ENCODE measurements at regions not wholly inside any gene's neighbourhood (a gene's known extent, or its start where the extent isn't known, plus 50 kb on each side); places are given as distances from the start of the nearest gene placed in this dataset.

GRCh38 chr11:109847621-109848020 is 245.6 kb upstream of the ZC3H12C start:
- TF ChIP-seq CTCF (IDR thresholded peaks at IDR 0.05; ENCODE audit: low read length) (no peak), EZH2 (optimal IDR thresholded peaks at IDR 0.05; ENCODE audit: low read depth, low read length) (no peak), EZH2phosphoT487 (IDR thresholded peaks at IDR 0.05; ENCODE audit: low read length) (no peak)
- Histone ChIP-seq H3K9me2 (replicated peaks; ENCODE audit: insufficient read depth, low read length) (no peaks in the 10 kb centered on the region), H3K4me1 (ENCODE audit: low read length) (no peaks in the 10 kb centered on the region), H3K9ac (ENCODE audit: low read length) (no peak overlapping the region), H3K27me3 (replicated peaks; ENCODE audit: insufficient read depth, low read length) (no peaks in the 10 kb centered on the region), H4K20me1 (ENCODE audit: insufficient read depth, low read length) (no peaks in the 10 kb centered on the region), H3K36me3 (replicated peaks; ENCODE audit: insufficient read depth, low read length) (no peaks in the 10 kb centered on the region), H3F3A (ENCODE audit: insufficient read depth, low read length) (no peaks in the 10 kb centered on the region), H3K79me2 (ENCODE audit: low read length) (no peaks in the 10 kb centered on the region), H3K27ac (ENCODE audit: low read length) (no peak overlapping the region), H3K9me3 (replicated peaks; ENCODE audit: insufficient read depth, low read length) (no peaks in the 10 kb centered on the region), H3K4me3 (ENCODE audit: low read length) (no peak overlapping the region), H2AFZ (ENCODE audit: low read length) (no peak overlapping the region), H3K4me2 (ENCODE audit: low read depth, low read length) (no peak overlapping the region)
- no peak for DNase-seq

GRCh38 chr11:109849051-109849450 is 244.1 kb upstream of the ZC3H12C start:
- DNase-seq = no peak
- H3K79me2 ChIP-seq (ENCODE audit: low read length) = no peaks in the 10 kb centered on the region
- H3K4me2 ChIP-seq (ENCODE audit: low read depth, low read length) = no peak overlapping the region

GRCh38 chr11:109849946-109850345 is 243.2 kb upstream of the ZC3H12C start:
- H3K79me2 ChIP-seq (ENCODE audit: low read length) = no peaks in the 10 kb centered on the region
- H3K4me1 ChIP-seq (ENCODE audit: low read length) = no peaks in the 10 kb centered on the region
- H3K9me2 ChIP-seq (replicated peaks; ENCODE audit: insufficient read depth, low read length) = no peaks in the 10 kb centered on the region
- H3F3A ChIP-seq (ENCODE audit: insufficient read depth, low read length) = no peaks in the 10 kb centered on the region
- H3K36me3 ChIP-seq (replicated peaks; ENCODE audit: insufficient read depth, low read length) = no peaks in the 10 kb centered on the region
- DNase-seq = no peak
- no peak overlapping the region for H3K27ac ChIP-seq (ENCODE audit: low read length)
- no peaks in the 10 kb centered on the region for H3K9me3 ChIP-seq (replicated peaks; ENCODE audit: insufficient read depth, low read length)
- H3K4me2 ChIP-seq (ENCODE audit: low read depth, low read length) = no peak overlapping the region
- no peaks in the 10 kb centered on the region for H4K20me1 ChIP-seq (ENCODE audit: insufficient read depth, low read length)
- H3K27me3 ChIP-seq (replicated peaks; ENCODE audit: insufficient read depth, low read length) = no peaks in the 10 kb centered on the region
- no peak overlapping the region for H3K4me3 ChIP-seq (ENCODE audit: low read length)
- TF ChIP-seq EZH2phosphoT487 (IDR thresholded peaks at IDR 0.05; ENCODE audit: low read length) = no peak
- no peak for TF ChIP-seq CTCF (IDR thresholded peaks at IDR 0.05; ENCODE audit: low read length)
- no peak for TF ChIP-seq EZH2 (optimal IDR thresholded peaks at IDR 0.05; ENCODE audit: low read depth, low read length)
- H3K9ac ChIP-seq (ENCODE audit: low read length) = no peak overlapping the region
- H2AFZ ChIP-seq (ENCODE audit: low read length) = no peak overlapping the region

More at GRCh38 chr11:109849051-109849450, 244.1 kb upstream of the ZC3H12C start:
- TF ChIP-seq EZH2 (optimal IDR thresholded peaks at IDR 0.05; ENCODE audit: low read depth, low read length) = no peak
- TF ChIP-seq CTCF (IDR thresholded peaks at IDR 0.05; ENCODE audit: low read length) = no peak
- TF ChIP-seq EZH2phosphoT487 (IDR thresholded peaks at IDR 0.05; ENCODE audit: low read length) = no peak
- Histone ChIP-seq H3F3A (ENCODE audit: insufficient read depth, low read length) (no peaks in the 10 kb centered on the region), H4K20me1 (ENCODE audit: insufficient read depth, low read length) (no peaks in the 10 kb centered on the region), H3K9ac (ENCODE audit: low read length) (no peak overlapping the region), H3K4me1 (ENCODE audit: low read length) (no peaks in the 10 kb centered on the region), H3K36me3 (replicated peaks; ENCODE audit: insufficient read depth, low read length) (no peaks in the 10 kb centered on the region), H3K9me2 (replicated peaks; ENCODE audit: insufficient read depth, low read length) (no peaks in the 10 kb centered on the region), H3K27ac (ENCODE audit: low read length) (no peak overlapping the region), H3K9me3 (replicated peaks; ENCODE audit: insufficient read depth, low read length) (no peaks in the 10 kb centered on the region), H3K27me3 (replicated peaks; ENCODE audit: insufficient read depth, low read length) (no peaks in the 10 kb centered on the region), H3K4me3 (ENCODE audit: low read length) (no peak overlapping the region), H2AFZ (ENCODE audit: low read length) (no peak overlapping the region)
